PC-9 (cell line): ENCODE measurements at regions not wholly inside any gene's neighbourhood (a gene's known extent, or its start where the extent isn't known, plus 50 kb on each side); places are given as distances from the start of the nearest gene placed in this dataset.

ENCODE experiments used
- BruUV-seq: library from RNA; stranded (reverse); fragments of 400-500 nt; replicated peaks from 2 replicates; lab custom pipeline; 2021; lab: Mats Ljungman, UMichigan
- CTCF ChIA-PET: fragments of 300-600 bp; sonication (Branson Sonifier 250); formaldehyde crosslinking; loops from one replicate; lab custom pipeline; 2022; ENCODE audit warnings: antibody characterized with exemption; lab: Charles Lee
- POLR2A ChIA-PET: fragments of 300-600 bp; sonication (Branson Sonifier 250); formaldehyde crosslinking; loops from one replicate; lab custom pipeline; 2022; ENCODE audit warnings: antibody characterized with exemption; ENCODE audit not compliant: unreplicated experiment; lab: Charles Lee
- DNase-seq, 2 experiments: peaks; one replicate each; pipeline versions ENCODE4 v3.0.0 to v3.0.0-alpha.2; 2015 to 2022; ENCODE audit warnings: mixed read lengths in 1 of 2
- H2AFZ ChIP-seq: fragments of 200-600 bp; sonication (generic); 2 replicates; pipeline ENCODE4 v1.8.1; 2017; ENCODE audit warnings: antibody characterized with exemption
- H3F3A ChIP-seq: fragments of 200-600 bp; sonication (generic); 2 replicates; pipeline ENCODE4 v1.8.1; 2017; ENCODE audit warnings: antibody characterized with exemption, mild to moderate bottlenecking, low read depth; ENCODE audit not compliant: insufficient read depth
- H3K27ac ChIP-seq: fragments of 200-600 bp; sonication (generic); 2 replicates; pipeline ENCODE4 v1.6.1; 2016; ENCODE audit warnings: mixed run types
- H3K27me3 ChIP-seq: fragments of 200-600 bp; sonication (generic); 2 replicates; pipeline ENCODE4 v1.6.1; 2016; ENCODE audit warnings: low read depth, mixed run types; ENCODE audit not compliant: insufficient read depth
- H3K36me3 ChIP-seq: fragments of 200-600 bp; sonication (generic); 2 replicates; pipeline ENCODE4 v1.6.1; 2016; ENCODE audit warnings: low read depth, mixed run types
- H3K4me1 ChIP-seq: fragments of 200-600 bp; sonication (generic); replicated peaks from 2 replicates; pipeline ENCODE4 v1.6.1; 2016; ENCODE audit warnings: mixed run types; ENCODE audit not compliant: insufficient read depth
- H3K4me2 ChIP-seq: fragments of 200-600 bp; sonication (generic); 2 replicates; pipeline ENCODE4 v1.6.1; 2017; ENCODE audit warnings: mixed run types
- H3K4me3 ChIP-seq: fragments of 200-600 bp; sonication (generic); 2 replicates; pipeline ENCODE4 v1.6.1; 2016; ENCODE audit warnings: mixed run types
- H3K79me2 ChIP-seq: fragments of 200-600 bp; sonication (generic); 2 replicates; pipeline ENCODE4 v1.6.1; 2017; ENCODE audit warnings: low read depth, mixed run types
- H3K9me2 ChIP-seq: fragments of 200-600 bp; sonication (generic); 2 replicates; pipeline ENCODE4 v1.8.1; 2017; ENCODE audit warnings: mild to moderate bottlenecking; ENCODE audit not compliant: insufficient read depth
- H3K9me3 ChIP-seq: fragments of 200-600 bp; sonication (generic); 2 replicates; pipeline ENCODE4 v1.8.1; 2016; ENCODE audit warnings: low read depth; ENCODE audit not compliant: insufficient read depth
- H4K20me1 ChIP-seq: fragments of 200-600 bp; sonication (generic); 2 replicates; pipeline ENCODE4 v1.8.1; 2017; ENCODE audit not compliant: insufficient read depth
- EZH2 ChIP-seq: fragments of 200-600 bp; sonication (generic); IDR thresholded peaks from 2 replicates; pipeline ENCODE4 v1.8.0; 2017; ENCODE audit warnings: antibody characterized with exemption, low read depth
- intact Hi-C: fragments of 100-400 bp; cut with micrococcal nuclease; formaldehyde crosslinking; loops from one replicate; pipeline ENCODE4 v1.10.0; 2022; ENCODE audit not compliant: unreplicated experiment
- TF ChIP-seq, protein P1 (sequence below): fragments of 200-600 bp; sonication (generic); conservative IDR thresholded peaks from 2 replicates; pipeline ENCODE4 v1.6.1; 2017; ENCODE audit warnings: mixed run types, antibody characterized with exemption, mild to moderate bottlenecking, moderate library complexity

DNA sequence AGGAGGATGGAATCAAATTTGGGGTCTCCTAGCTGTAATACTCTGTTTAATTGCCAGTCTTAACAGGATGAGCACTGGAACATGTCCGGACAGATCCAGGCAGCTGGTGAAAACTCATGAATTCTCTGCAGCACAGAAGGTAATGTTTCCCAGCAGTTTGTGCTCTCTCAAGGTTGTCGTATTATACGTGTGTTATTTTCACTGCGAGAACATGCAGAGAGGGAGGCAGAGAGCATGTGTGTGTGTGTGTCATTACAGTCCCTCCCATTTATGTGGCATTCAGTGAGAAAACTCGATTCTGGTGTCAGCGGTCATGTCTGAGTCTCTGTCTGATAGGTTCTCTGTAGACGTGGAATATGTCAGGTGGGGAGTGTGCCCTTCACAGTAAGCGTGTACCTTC lies 150.2 kb upstream of the POU3F3 start:
- H3K27me3 ChIP-seq: peaks cover 66% of the 10 kb centered on the region
- no peak overlapping the region for H3K4me3 ChIP-seq
- no peak overlapping the region for H3K27ac ChIP-seq
- no peaks in the 10 kb centered on the region for H3K9me3 ChIP-seq
- no peak for TF ChIP-seq EZH2
- H3K4me2 ChIP-seq: no peak overlapping the region
- H3F3A ChIP-seq: no peaks in the 10 kb centered on the region
- ChIA-PET POLR2A (no interaction called here), CTCF (no interaction called here)
- H4K20me1 ChIP-seq: no peaks in the 10 kb centered on the region
- H3K79me2 ChIP-seq: no peaks in the 10 kb centered on the region
- BruUV-seq: no TSS peak
- no peaks in the 10 kb centered on the region for H3K4me1 ChIP-seq
- DNase-seq: no peak
- intact Hi-C loops: no loop called here
- no peaks in the 10 kb centered on the region for H3K9me2 ChIP-seq
- no peak overlapping the region for H2AFZ ChIP-seq
- H3K36me3 ChIP-seq: no peaks in the 10 kb centered on the region

DNA sequence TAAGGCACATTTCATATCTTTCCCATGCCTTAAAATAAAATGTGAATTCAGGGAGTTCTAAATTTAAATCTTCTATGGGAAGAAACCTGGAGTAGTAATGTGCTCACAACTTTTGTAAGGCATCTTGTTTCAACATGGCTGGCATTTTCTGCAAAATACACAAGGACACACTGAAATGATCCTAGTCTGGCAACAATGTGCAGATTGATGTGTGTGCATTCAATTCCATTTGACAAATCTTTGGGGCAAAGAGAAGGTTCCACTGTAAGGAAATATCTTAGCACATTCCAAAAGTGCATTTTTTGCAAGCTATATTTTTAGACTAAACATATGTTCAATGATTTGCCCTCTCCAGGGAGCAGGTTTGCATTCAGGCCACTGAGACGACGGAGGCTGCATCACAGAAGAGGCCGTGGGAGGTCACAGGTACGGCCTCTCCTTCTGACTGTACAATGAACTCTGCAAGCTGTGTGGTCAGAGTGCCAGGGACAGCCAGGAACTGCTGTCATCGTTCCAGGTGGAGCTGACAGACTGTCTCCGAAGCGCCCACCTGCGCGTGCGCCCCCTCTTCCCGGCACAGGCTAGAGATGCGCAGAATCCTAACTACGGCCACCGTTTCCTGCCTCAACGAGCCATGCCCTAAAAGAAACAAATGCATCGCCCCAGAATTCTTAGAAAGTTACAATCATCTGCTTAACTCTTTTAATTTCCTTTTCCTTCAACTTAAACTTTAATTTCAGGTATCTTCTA lies 149.2 kb upstream of the POU3F3 start:
- Histone ChIP-seq H4K20me1 (no peaks in the 10 kb centered on the region), H3K79me2 (no peaks in the 10 kb centered on the region), H2AFZ (no peak overlapping the region), H3K36me3 (no peaks in the 10 kb centered on the region), H3K27me3 (peaks cover 66% of the 10 kb centered on the region), H3K4me2 (no peak overlapping the region), H3K9me3 (no peaks in the 10 kb centered on the region), H3K27ac (no peak overlapping the region), H3K4me3 (no peak overlapping the region), H3F3A (no peaks in the 10 kb centered on the region), H3K9me2 (no peaks in the 10 kb centered on the region), H3K4me1 (no peaks in the 10 kb centered on the region)
- intact Hi-C loops: no loop called here
- no TSS peak for BruUV-seq
- DNase-seq: no peak
- POLR2A ChIA-PET: no interaction called here
- CTCF ChIA-PET: no interaction called here
- TF ChIP-seq, protein P1, sequence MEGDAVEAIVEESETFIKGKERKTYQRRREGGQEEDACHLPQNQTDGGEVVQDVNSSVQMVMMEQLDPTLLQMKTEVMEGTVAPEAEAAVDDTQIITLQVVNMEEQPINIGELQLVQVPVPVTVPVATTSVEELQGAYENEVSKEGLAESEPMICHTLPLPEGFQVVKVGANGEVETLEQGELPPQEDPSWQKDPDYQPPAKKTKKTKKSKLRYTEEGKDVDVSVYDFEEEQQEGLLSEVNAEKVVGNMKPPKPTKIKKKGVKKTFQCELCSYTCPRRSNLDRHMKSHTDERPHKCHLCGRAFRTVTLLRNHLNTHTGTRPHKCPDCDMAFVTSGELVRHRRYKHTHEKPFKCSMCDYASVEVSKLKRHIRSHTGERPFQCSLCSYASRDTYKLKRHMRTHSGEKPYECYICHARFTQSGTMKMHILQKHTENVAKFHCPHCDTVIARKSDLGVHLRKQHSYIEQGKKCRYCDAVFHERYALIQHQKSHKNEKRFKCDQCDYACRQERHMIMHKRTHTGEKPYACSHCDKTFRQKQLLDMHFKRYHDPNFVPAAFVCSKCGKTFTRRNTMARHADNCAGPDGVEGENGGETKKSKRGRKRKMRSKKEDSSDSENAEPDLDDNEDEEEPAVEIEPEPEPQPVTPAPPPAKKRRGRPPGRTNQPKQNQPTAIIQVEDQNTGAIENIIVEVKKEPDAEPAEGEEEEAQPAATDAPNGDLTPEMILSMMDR: no peak
- TF ChIP-seq EZH2: no peak

DNA sequence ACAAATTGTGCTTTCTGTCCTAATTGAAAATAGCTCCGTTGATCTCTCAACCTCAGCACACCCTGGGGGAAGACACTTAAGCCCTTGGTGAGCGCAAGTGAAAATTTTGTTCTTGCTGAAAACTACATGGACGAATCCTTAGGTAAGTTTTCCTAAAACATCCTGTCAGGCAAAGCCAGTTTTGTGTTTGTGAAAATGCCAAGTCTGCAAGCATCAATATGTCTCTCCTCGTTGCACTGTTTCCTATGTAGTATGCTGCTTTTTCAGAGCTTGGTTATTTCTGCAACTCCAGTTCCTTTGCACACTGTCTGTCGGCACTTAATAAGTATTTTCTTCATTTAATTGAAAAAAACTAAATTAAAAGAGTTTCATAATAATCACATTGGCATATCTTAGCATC lies 146.9 kb upstream of the POU3F3 start:
- intact Hi-C loops: no loop called here
- H3K4me3 ChIP-seq: no peak overlapping the region
- POLR2A ChIA-PET: no interaction called here
- H3K27me3 ChIP-seq: peaks cover 51% of the 10 kb centered on the region
- H3K27ac ChIP-seq: no peak overlapping the region
- TF ChIP-seq EZH2: no peak
- TF ChIP-seq, protein P1: no peak
- H3K36me3 ChIP-seq: no peaks in the 10 kb centered on the region
- no TSS peak for BruUV-seq
- no peak overlapping the region for H3K4me2 ChIP-seq
- no peaks in the 10 kb centered on the region for H3K79me2 ChIP-seq
- H3K9me3 ChIP-seq: no peaks in the 10 kb centered on the region
- H2AFZ ChIP-seq: no peak overlapping the region
- no peaks in the 10 kb centered on the region for H3K4me1 ChIP-seq
- DNase-seq: no peak
- CTCF ChIA-PET: no interaction called here
- H3K9me2 ChIP-seq: peaks cover 4% of the 10 kb centered on the region; the same call in 1 of the 2 replicates
- no peaks in the 10 kb centered on the region for H3F3A ChIP-seq
- H4K20me1 ChIP-seq: no peaks in the 10 kb centered on the region

DNA sequence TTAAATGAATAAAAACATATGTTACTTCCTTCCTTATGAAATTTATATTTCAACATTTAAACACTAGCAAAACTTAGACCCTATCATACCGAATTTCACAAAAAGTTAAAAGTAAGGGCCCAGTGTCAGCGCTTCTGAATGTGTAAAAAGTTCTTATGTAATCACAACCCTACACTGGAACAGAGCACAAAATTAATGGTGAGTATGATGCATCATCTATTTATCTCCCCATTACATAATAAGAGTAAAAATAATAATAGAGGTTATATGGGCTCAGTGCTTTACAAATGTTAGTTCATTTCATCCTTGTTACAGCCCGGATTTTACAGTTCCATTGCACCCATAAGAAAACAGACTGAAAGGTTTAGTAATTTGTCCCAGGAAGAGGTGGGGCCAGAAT lies 144.9 kb upstream of the POU3F3 start:
- H3K9me2 ChIP-seq: peaks cover 4% of the 10 kb centered on the region; the same call in 1 of the 2 replicates
- no TSS peak for BruUV-seq
- ChIA-PET POLR2A (no interaction called here), CTCF (no interaction called here)
- H3K9me3 ChIP-seq: no peaks in the 10 kb centered on the region
- no peaks in the 10 kb centered on the region for H3K79me2 ChIP-seq
- peaks cover 32% of the 10 kb centered on the region for H3K27me3 ChIP-seq
- DNase-seq: no peak
- no peak overlapping the region for H3K4me2 ChIP-seq
- intact Hi-C loops: no loop called here
- no peak for TF ChIP-seq EZH2
- TF ChIP-seq, protein P1: no peak
- no peaks in the 10 kb centered on the region for H3K4me1 ChIP-seq
- no peaks in the 10 kb centered on the region for H4K20me1 ChIP-seq
- H3K27ac ChIP-seq: no peak overlapping the region
- H2AFZ ChIP-seq: no peak overlapping the region
- H3K4me3 ChIP-seq: no peak overlapping the region
- no peaks in the 10 kb centered on the region for H3F3A ChIP-seq
- H3K36me3 ChIP-seq: no peaks in the 10 kb centered on the region
